DND-41 (cell line): ENCODE measurements at regions not wholly inside any gene's neighbourhood (a gene's known extent, or its start where the extent isn't known, plus 50 kb on each side); places are given as distances from the start of the nearest gene placed in this dataset.

Experiments used
- CTCF ChIP-seq: IDR thresholded peaks from 2 replicates; pipeline ENCODE4 v1.5.1; 2012; ENCODE audit warnings: borderline replicate concordance, low read length, moderate library complexity, mild to moderate bottlenecking; ENCODE audit not compliant: poor library complexity, severe bottlenecking; ENCODE audit errors: extremely low read depth
- EZH2 ChIP-seq: IDR thresholded peaks from 3 replicates; pipeline ENCODE4 v1.6.1; 2012; ENCODE audit warnings: borderline replicate concordance, low read depth, mild to moderate bottlenecking, moderate library complexity, low read length, inconsistent platforms; ENCODE audit not compliant: severe bottlenecking

- TF ChIP-seq CTCF (no peak), EZH2 (no peak)
These were observed 248.3 kb upstream of the IGFBP3 start for GRCh38 chr7:46169384-46169755.
